Activated CD8-positive, alpha-beta memory T cell treated with anti-CD3 and anti-CD28 coated beads, Interleukin-2, amount 10 ng/mL, durations not matched to agents 7 days and 5 days (primary cell): ENCODE measurements at regions not wholly inside any gene's neighbourhood (a gene's known extent, or its start where the extent isn't known, plus 50 kb on each side); places are given as distances from the start of the nearest gene placed in this dataset.
"Not testable (repeated sequence)": the region's sequence is repeated elsewhere in the genome, so short reads cannot be mapped to it uniquely, and the experiment has no call there.

Experiments
- ATAC-seq: fragments of 150-1000 bp; cut with Tn5 transposase; one replicate; pipeline ENCODE4 v1.10.0; 2021; ENCODE audit warnings: moderate library complexity
- CTCF ChIA-PET: fragments of 350-600 bp; sonication (Branson Sonifier 250); formaldehyde crosslinking; loops from one replicate; lab custom pipeline; 2021; ENCODE audit warnings: antibody characterized with exemption; lab: Charles Lee
- DNase-seq: peaks from one replicate; pipeline ENCODE4 v3.0.0-alpha.2; 2020
- H3K27ac Mint-ChIP-seq: one replicate; pipeline ENCODE4 v1.8.0; 2021; ENCODE audit warnings: mild to moderate bottlenecking, mixed read lengths
- H3K27me3 Mint-ChIP-seq: one replicate; pipeline ENCODE4 v1.8.0; 2021; ENCODE audit warnings: mixed read lengths
- H3K36me3 Mint-ChIP-seq: one replicate; pipeline ENCODE4 v1.8.0; 2021; ENCODE audit warnings: mild to moderate bottlenecking, mixed read lengths
- H3K4me1 Mint-ChIP-seq: one replicate; pipeline ENCODE4 v1.8.0; 2021; ENCODE audit warnings: mixed read lengths
- H3K4me3 Mint-ChIP-seq: one replicate; pipeline ENCODE4 v1.8.0; 2021; ENCODE audit warnings: mild to moderate bottlenecking, moderate library complexity, mixed read lengths
- H3K9me3 Mint-ChIP-seq: one replicate; pipeline ENCODE4 v1.8.0; 2022; ENCODE audit warnings: low read depth, mixed read lengths

DNA sequence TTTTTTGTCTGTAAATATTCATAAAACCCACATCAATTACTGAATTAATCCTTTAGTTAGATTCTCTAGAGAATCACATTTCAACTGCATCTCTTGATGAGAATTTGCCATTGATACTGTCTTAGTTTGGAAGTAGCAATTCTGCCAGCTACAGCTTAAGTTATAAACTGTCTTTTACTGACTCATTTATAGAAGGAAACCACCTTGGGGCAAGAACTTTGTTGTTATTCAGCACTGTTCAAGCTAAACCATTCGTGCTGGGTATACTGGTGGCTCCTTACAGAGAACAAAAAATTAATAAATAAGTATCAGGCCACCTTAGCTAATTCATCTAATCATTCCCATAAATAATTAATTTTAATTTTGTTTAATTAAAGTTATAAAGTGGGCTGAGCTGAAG is 1082.6 kb upstream of the CELF4 start:
- no peak for ATAC-seq
- Mint-ChIP-seq H3K36me3 (no peaks in the 10 kb centered on the region), H3K9me3 (peaks cover 3% of the 10 kb centered on the region), H3K27me3 (no peaks in the 10 kb centered on the region), H3K4me3 (no peak overlapping the region), H3K27ac (no peak overlapping the region), H3K4me1 (no peaks in the 10 kb centered on the region)
- CTCF ChIA-PET = no interaction called here
- no peak for DNase-seq

DNA sequence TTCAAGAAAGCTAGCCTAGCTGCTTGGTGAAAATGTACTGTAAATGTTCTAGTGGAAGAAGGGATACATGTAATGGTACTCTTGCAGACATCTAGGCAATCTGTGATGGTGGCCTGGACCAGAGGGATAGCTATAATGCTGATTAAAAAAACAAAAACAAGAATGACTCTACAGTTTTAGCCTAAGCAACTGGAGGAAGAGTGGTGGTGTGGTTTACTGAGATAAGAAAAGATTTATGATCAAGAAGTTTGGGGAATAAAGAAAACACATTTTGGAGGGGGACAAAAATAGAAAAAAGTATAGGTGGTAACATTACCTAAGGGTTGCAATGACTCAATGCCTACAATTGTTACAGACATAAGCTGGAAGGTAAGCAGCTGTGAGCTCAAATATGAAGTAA is 1080.7 kb upstream of the CELF4 start:
- no peak for DNase-seq
- Mint-ChIP-seq H3K4me1 (no peaks in the 10 kb centered on the region), H3K36me3 (no peaks in the 10 kb centered on the region), H3K27me3 (no peaks in the 10 kb centered on the region), H3K27ac (no peak overlapping the region), H3K9me3 (peaks cover 3% of the 10 kb centered on the region), H3K4me3 (no peak overlapping the region)
- no peak for ATAC-seq
- CTCF ChIA-PET = no interaction called here

DNA sequence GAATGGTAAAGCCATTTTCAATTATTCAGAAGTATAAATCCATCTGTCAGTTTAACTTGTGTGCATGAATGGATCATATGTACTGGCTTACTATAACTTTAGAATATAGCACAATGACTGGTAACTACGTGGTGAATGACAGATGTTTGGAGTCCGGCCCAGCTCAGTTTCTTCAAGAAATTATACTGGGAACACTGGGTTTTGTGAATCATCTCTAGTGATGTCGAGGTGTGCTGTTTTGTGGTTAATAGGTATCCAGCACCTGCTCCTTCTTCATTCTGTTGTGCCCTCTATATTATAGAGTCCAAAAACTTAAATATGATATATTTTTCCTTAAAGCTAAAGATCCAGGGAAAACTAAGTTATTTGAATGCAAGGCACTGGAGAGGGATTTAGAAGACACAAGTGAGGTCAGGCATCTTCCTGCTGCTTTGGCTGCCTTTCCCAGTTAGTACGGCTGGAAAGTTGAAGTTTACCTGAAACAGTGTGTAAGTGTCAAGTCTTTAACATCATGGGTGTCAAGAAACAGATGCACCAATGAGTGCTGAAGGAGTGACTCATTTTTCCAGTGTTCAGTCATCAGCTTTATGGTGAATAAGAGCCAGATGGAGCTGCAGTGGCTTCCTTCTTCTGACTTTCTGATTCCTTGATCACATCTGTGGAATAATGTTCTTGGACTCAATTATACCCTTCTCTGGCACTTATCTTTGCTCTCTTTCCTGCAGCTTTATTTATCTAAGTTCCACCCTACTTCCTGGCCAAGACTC is 1079.5 kb upstream of the CELF4 start:
- no peaks in the 10 kb centered on the region for H3K27me3 Mint-ChIP-seq
- CTCF ChIA-PET = no interaction called here
- H3K36me3 Mint-ChIP-seq = no peaks in the 10 kb centered on the region
- no peak for DNase-seq
- no peaks in the 10 kb centered on the region for H3K4me1 Mint-ChIP-seq
- H3K27ac Mint-ChIP-seq = no peak overlapping the region
- peaks cover 3% of the 10 kb centered on the region for H3K9me3 Mint-ChIP-seq
- ATAC-seq = no peak
- H3K4me3 Mint-ChIP-seq = no peak overlapping the region

DNA sequence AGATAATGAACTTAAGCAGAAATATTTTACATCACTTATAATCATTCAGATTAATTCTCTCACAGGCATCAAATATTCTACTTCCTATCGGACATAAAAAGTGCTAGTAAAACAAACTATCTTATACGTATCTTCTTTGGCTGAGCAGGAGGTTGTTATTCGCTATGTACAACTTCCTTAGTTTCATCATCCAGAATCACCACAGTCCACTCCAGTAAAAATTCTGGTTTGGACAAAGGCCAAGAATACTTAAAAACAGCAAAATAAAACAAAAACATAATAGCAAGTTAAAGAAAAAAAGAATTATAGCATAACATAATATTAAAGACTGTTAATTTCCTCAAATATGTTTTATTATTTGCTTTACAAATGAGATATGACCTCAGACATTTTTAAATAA is 1077.1 kb upstream of the CELF4 start:
- no peak overlapping the region for H3K4me3 Mint-ChIP-seq
- no peaks in the 10 kb centered on the region for H3K4me1 Mint-ChIP-seq
- DNase-seq (no peak), ATAC-seq (no peak)
- no peak overlapping the region for H3K27ac Mint-ChIP-seq
- H3K9me3 Mint-ChIP-seq = peaks cover 5% of the 10 kb centered on the region
- H3K27me3 Mint-ChIP-seq = no peaks in the 10 kb centered on the region
- no peaks in the 10 kb centered on the region for H3K36me3 Mint-ChIP-seq
- CTCF ChIA-PET = no interaction called here

DNA sequence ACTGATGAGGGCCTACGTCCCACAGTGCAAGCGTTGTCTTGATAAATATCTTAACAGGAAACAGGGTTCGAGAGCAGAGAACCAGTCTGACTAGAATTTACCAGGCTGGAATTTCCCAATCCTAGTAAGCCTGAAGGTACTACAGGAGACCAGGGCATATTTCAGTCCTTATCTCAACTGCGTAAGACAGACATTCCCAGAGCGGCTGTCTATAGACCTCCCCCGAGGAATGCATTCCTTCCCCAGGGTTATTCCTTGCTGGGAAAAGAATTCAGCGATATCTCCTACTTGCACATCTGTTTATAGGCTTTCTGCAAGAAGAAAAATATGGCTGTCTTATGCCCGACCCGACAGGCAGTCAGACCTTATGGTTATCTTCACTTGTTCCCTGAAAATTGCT is 1074.1 kb upstream of the CELF4 start:
- H3K4me1 Mint-ChIP-seq, H3K27ac Mint-ChIP-seq, ATAC-seq, H3K4me3 Mint-ChIP-seq, DNase-seq, CTCF ChIA-PET, H3K36me3 Mint-ChIP-seq, H3K27me3 Mint-ChIP-seq, H3K9me3 Mint-ChIP-seq: not testable (repeated sequence)

DNA sequence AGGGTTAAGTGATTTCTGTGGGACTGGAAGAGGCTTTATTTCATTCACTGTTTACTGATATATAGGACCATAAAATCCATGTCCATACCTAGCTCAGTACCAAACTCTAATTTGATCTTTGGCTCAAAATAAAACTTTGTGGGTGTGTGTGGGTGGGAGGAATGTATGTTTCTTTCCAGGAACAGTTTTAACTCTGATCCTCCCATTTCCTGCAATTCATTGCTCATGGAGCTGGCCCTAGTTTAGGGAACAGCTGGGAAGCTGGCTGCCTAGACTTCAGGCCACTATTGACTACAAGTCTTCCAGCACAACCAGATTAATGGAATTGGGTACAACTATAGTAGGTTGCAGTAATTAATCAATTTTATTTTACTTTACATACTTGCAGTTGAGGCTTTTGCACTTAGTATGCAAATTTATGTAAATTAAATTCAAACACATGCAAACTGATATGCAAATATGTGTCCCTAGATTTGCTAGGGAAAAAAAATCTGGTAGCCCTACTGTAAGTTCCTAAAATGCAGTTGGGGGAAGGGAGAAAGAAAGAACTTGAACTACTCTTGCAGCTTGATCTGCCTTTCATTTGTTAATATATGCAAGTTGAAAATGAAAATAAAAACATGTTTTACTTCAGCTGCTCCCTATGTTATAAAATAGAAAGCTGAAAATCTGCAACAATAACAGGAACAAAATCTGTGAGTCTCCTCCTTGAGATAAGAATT is 1070.3 kb upstream of the CELF4 start:
- H3K27ac Mint-ChIP-seq = no peak overlapping the region
- DNase-seq = no peak
- CTCF ChIA-PET = no interaction called here

DNA sequence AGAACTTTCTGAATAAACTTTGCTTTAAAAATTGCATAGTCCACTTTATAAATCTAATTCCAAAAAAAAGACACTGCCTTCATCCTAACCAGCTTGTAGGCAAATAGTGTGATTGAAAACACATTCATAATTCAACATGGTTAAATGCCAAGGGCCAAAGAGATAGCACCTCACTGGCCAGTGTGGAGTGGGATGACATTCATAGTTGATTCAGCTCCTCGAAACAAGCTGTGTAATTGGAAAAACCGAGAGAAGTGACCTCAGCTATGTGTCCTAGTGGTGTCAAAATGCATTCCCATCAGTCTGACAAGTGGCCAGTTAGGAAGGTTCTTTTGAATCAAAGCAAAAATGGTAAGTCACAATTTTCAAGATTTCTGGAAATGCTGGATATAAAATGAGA is 1068.5 kb upstream of the CELF4 start:
- no peaks in the 10 kb centered on the region for H3K4me1 Mint-ChIP-seq
- H3K27ac Mint-ChIP-seq = no peak overlapping the region
- H3K36me3 Mint-ChIP-seq = no peaks in the 10 kb centered on the region
- no peak for DNase-seq
- H3K27me3 Mint-ChIP-seq = no peaks in the 10 kb centered on the region
- no peak for ATAC-seq
- peaks cover 4% of the 10 kb centered on the region for H3K9me3 Mint-ChIP-seq
- no peak overlapping the region for H3K4me3 Mint-ChIP-seq
- CTCF ChIA-PET = no interaction called here

More for the DNA sequence above, 1070.3 kb upstream of the CELF4 start:
- peaks cover 8% of the 10 kb centered on the region for H3K9me3 Mint-ChIP-seq
- H3K27me3 Mint-ChIP-seq = no peaks in the 10 kb centered on the region
- no peaks in the 10 kb centered on the region for H3K36me3 Mint-ChIP-seq
- ATAC-seq = no peak
- H3K4me1 Mint-ChIP-seq = no peaks in the 10 kb centered on the region
- no peak overlapping the region for H3K4me3 Mint-ChIP-seq

DNA sequence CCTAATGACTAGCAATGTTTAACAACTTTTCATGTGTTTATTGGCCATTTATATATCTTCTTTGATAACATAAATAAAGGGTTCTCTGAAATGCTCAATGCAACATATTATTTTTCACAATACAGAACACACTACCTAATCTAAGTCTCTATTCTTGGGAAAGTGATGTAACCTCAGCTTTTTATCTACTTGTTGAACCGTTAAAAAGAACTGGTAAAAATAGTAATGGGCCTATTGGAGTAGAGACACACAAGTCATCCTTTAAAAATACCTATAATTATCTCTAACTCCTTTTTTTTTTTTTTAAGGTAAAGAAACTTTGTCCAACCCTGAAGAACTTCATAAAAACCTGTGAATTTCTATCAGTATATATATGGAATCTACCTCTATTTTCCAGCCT is 1067.7 kb upstream of the CELF4 start:
- Mint-ChIP-seq H3K4me3 (no peak overlapping the region), H3K36me3 (no peaks in the 10 kb centered on the region), H3K27me3 (no peaks in the 10 kb centered on the region), H3K9me3 (peaks cover 3% of the 10 kb centered on the region), H3K4me1 (no peaks in the 10 kb centered on the region), H3K27ac (no peak overlapping the region)
- CTCF ChIA-PET = no interaction called here
- ATAC-seq = no peak
- DNase-seq = no peak

DNA sequence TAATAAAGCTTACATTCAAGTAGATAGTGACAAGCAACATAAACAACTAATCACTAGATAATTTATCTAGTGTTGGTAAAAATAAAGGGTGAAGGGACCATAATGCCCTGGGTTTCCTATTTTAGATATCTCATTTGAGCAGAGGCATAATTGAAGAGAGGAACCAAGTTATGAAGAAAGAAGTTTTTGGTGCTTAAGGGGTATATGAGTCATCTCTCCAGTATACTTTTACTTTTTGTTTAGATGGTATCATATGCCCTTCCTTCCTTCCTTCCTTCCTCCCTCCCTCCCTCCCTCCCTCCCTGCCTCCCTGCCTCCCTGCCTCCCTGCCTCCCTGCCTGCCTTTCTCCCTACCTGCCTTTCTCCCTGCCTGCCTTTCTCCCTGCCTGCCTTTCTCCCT is 1053.5 kb upstream of the CELF4 start:
- H3K27ac Mint-ChIP-seq = no peak overlapping the region
- ATAC-seq = no peak
- DNase-seq = no peak
- H3K9me3 Mint-ChIP-seq = peaks cover 3% of the 10 kb centered on the region
- CTCF ChIA-PET = no interaction called here
- no peaks in the 10 kb centered on the region for H3K4me1 Mint-ChIP-seq
- no peak overlapping the region for H3K4me3 Mint-ChIP-seq
- no peaks in the 10 kb centered on the region for H3K36me3 Mint-ChIP-seq
- no peaks in the 10 kb centered on the region for H3K27me3 Mint-ChIP-seq

DNA sequence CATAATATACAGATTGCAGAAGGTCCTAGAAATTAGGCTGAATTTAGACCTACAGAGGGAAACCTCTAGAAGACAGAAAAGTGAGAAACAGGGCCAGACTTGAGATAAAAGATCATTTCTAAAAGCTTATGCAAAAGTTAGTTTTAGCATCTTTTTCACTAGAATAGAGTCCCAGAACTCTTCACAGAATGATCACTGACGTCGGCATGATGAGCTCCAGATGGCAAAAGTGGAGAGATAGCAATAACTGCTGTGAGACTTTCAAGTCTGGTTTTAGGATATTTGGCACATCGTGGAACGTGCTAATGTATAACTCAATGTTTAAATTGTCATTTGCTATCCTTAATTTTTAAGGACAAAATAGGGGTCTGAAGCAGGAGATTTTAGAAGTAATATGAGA is 1050.7 kb upstream of the CELF4 start:
- peaks cover 3% of the 10 kb centered on the region for H3K9me3 Mint-ChIP-seq
- no peaks in the 10 kb centered on the region for H3K36me3 Mint-ChIP-seq
- no peak overlapping the region for H3K27ac Mint-ChIP-seq
- CTCF ChIA-PET = no interaction called here
- no peaks in the 10 kb centered on the region for H3K4me1 Mint-ChIP-seq
- ATAC-seq (no peak), DNase-seq (no peak)
- H3K4me3 Mint-ChIP-seq = no peak overlapping the region
- H3K27me3 Mint-ChIP-seq = no peaks in the 10 kb centered on the region

DNA sequence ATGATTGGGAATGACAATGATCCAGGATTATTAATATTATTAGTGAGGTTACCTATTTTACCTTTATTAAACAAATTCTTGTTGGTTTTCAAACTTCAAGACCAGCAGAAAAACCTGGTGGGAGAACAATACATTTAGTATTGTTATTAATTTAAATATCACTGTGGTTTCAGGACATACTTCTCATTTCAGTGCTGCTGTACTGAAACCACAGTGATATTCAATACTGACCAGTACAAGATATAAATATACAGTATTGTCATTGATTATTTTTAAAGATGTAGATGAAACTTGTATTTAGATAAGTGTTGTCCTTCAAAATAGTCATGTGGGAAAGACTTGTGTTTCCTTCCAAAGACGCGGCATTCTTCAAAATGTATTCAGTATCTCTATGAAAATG is 1047.3 kb upstream of the CELF4 start:
- Mint-ChIP-seq H3K27ac (no peak overlapping the region), H3K27me3 (no peaks in the 10 kb centered on the region), H3K4me1 (no peaks in the 10 kb centered on the region), H3K4me3 (no peak overlapping the region), H3K9me3 (peaks cover 3% of the 10 kb centered on the region), H3K36me3 (no peaks in the 10 kb centered on the region)
- ATAC-seq = no peak
- CTCF ChIA-PET = no interaction called here
- DNase-seq = no peak

DNA sequence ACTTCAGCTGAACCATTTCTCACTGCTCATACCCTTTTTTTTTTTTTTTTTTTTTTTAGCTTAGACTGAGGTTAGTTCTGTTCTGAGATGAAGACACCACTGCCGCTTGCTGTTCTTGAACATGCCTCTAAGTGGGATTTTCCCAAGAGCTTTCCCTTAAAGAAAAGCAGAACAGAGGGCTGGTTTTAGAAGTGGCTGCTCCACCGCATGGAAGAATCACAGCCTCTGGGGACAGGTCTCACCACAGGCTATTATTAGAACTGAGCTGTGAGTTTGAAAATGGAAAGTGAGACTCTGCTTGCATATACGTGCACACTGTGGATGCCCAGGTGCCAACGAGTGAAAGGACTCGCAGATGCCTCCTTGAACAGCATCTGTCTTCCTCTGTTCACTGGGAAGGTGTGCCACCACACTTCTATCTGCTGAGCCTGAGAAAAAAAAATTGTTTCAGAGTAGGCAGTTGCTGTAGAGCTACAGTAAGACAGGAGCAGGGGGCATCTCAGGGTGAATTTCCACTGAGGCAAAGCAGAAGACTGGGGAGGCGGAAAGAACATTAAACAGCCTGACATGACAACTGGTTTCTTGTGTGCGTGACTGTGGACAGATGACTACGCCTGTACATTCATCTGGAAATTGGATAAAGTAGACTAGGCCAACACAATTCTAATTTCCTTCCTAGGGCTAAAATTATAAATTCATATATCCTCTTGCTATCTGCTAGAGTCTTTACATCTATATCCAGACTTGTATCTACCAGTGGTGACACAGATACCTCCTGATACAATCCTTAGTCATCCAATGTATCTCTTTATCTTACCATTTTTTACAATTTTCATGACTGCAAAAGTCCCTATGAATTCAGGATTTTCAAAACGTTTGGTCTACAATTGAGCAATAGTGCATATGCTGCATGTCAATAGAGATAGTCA is 1045.7 kb upstream of the CELF4 start:
- H3K27ac Mint-ChIP-seq = no peak overlapping the region
- H3K4me3 Mint-ChIP-seq = no peak overlapping the region
- CTCF ChIA-PET = no interaction called here

DNA sequence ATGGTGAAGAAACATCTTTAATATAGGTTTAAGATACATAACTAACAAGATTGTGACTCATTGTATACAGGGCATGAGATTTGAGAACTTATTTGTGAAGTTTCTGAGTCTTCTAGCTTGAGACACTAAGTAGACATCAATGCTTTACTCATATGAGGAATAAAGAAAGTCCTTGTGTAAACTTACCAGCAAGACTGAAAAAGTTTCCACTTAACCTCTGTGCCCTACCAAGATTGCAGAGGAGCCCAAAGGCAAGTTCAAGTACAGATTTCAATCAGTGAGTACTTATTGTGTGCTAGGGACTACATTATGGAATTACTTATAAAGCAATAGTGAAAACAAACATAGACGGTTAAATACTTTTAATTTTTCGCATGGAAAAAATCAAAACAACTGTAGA is 1041.2 kb upstream of the CELF4 start:
- no peak for ATAC-seq
- H3K27ac Mint-ChIP-seq = no peak overlapping the region

More for the DNA sequence above, 1045.7 kb upstream of the CELF4 start:
- DNase-seq (no peak), ATAC-seq (no peak)
- H3K9me3 Mint-ChIP-seq = peaks cover 3% of the 10 kb centered on the region
- H3K27me3 Mint-ChIP-seq = no peaks in the 10 kb centered on the region
- no peaks in the 10 kb centered on the region for H3K4me1 Mint-ChIP-seq
- no peaks in the 10 kb centered on the region for H3K36me3 Mint-ChIP-seq

More for the DNA sequence above, 1041.2 kb upstream of the CELF4 start:
- H3K36me3 Mint-ChIP-seq = no peaks in the 10 kb centered on the region
- CTCF ChIA-PET = no interaction called here
- H3K9me3 Mint-ChIP-seq = peaks cover 4% of the 10 kb centered on the region
- no peaks in the 10 kb centered on the region for H3K27me3 Mint-ChIP-seq
- H3K4me3 Mint-ChIP-seq = no peak overlapping the region
- DNase-seq = no peak
- H3K4me1 Mint-ChIP-seq = no peaks in the 10 kb centered on the region
